Progenitor cell of endocrine pancreas (in vitro differentiated cells): ENCODE measurements at regions not wholly inside any gene's neighbourhood (a gene's known extent, or its start where the extent isn't known, plus 50 kb on each side); places are given as distances from the start of the nearest gene placed in this dataset.

Source experiments
- DNase-seq: peaks from one replicate; pipeline ENCODE4 v3.0.0; 2021; ENCODE audit warnings: low spot score; ENCODE audit not compliant: unreplicated experiment
- H3K27ac Mint-ChIP-seq: 2 replicates; pipeline ENCODE4 v1.8.0; 2021; ENCODE audit warnings: mild to moderate bottlenecking, moderate library complexity, mixed read lengths
- H3K27me3 Mint-ChIP-seq: 2 replicates; pipeline ENCODE4 v1.8.0; 2021; ENCODE audit warnings: mixed read lengths
- H3K36me3 Mint-ChIP-seq: 2 replicates; pipeline ENCODE4 v1.8.0; 2022; ENCODE audit warnings: mixed read lengths; ENCODE audit not compliant: insufficient read depth
- H3K4me1 Mint-ChIP-seq: 2 replicates; pipeline ENCODE4 v1.8.0; 2021; ENCODE audit warnings: low read depth, mixed read lengths
- H3K4me3 Mint-ChIP-seq: 2 replicates; pipeline ENCODE4 v1.8.0; 2021; ENCODE audit warnings: low read depth, mild to moderate bottlenecking, moderate library complexity, mixed read lengths
- H3K9me3 Mint-ChIP-seq: 2 replicates; pipeline ENCODE4 v1.8.0; 2021; ENCODE audit warnings: low read depth, mixed read lengths
- CTCF ChIP-seq: fragments of 200-600 bp; sonication (generic); IDR thresholded peaks from one replicate; pipeline ENCODE4 v1.5.0; 2021; ENCODE audit warnings: antibody characterized with exemption, mild to moderate bottlenecking; ENCODE audit not compliant: unreplicated experiment

GRCh38 chr15:29548006-29548405 is 274.3 kb downstream of the TJP1 start:
- H3K4me1 Mint-ChIP-seq = peaks cover 2% of the 10 kb centered on the region
- H3K4me3 Mint-ChIP-seq = no peak overlapping the region
- peaks cover 6% of the 10 kb centered on the region for H3K36me3 Mint-ChIP-seq
- peaks cover 13% of the 10 kb centered on the region for H3K9me3 Mint-ChIP-seq
- DNase-seq = no peak
- H3K27me3 Mint-ChIP-seq = no peaks in the 10 kb centered on the region
- TF ChIP-seq CTCF = no peak
- no peak overlapping the region for H3K27ac Mint-ChIP-seq

- Mint-ChIP-seq H3K4me1 (no peaks in the 10 kb centered on the region), H3K27ac (no peak overlapping the region), H3K9me3 (peaks cover 13% of the 10 kb centered on the region), H3K4me3 (no peak overlapping the region), H3K36me3 (peaks cover 6% of the 10 kb centered on the region), H3K27me3 (no peaks in the 10 kb centered on the region)
- no peak for DNase-seq
- TF ChIP-seq CTCF = no peak
Measured at GRCh38 chr15:29544513-29545128, 275.0 kb upstream of the NSMCE3 start.

- Mint-ChIP-seq H3K4me1 (no peaks in the 10 kb centered on the region), H3K27me3 (no peaks in the 10 kb centered on the region), H3K9me3 (peaks cover 13% of the 10 kb centered on the region), H3K36me3 (peaks cover 6% of the 10 kb centered on the region), H3K27ac (no peak overlapping the region), H3K4me3 (no peak overlapping the region)
- no peak for TF ChIP-seq CTCF
- DNase-seq = no peak
Measured at GRCh38 chr15:29542994-29543393, 273.4 kb upstream of the NSMCE3 start.

GRCh38 chr15:29541309-29541708 is 271.7 kb upstream of the NSMCE3 start:
- H3K9me3 Mint-ChIP-seq = peaks cover 8% of the 10 kb centered on the region
- no peak overlapping the region for H3K4me3 Mint-ChIP-seq
- H3K27me3 Mint-ChIP-seq = no peaks in the 10 kb centered on the region
- no peak for DNase-seq
- H3K36me3 Mint-ChIP-seq = peaks cover 4% of the 10 kb centered on the region
- H3K27ac Mint-ChIP-seq = no peak overlapping the region
- no peak for TF ChIP-seq CTCF
- H3K4me1 Mint-ChIP-seq = no peaks in the 10 kb centered on the region

GRCh38 chr15:29540479-29540878 is 270.9 kb upstream of the NSMCE3 start:
- no peak overlapping the region for H3K4me3 Mint-ChIP-seq
- H3K36me3 Mint-ChIP-seq = no peaks in the 10 kb centered on the region
- H3K27me3 Mint-ChIP-seq = no peaks in the 10 kb centered on the region
- TF ChIP-seq CTCF = no peak
- H3K27ac Mint-ChIP-seq = no peak overlapping the region
- DNase-seq = no peak
- no peaks in the 10 kb centered on the region for H3K4me1 Mint-ChIP-seq
- H3K9me3 Mint-ChIP-seq = no peaks in the 10 kb centered on the region
